GM12878 (cell line): ENCODE measurements at regions not wholly inside any gene's neighbourhood (a gene's known extent, or its start where the extent isn't known, plus 50 kb on each side); places are given as distances from the start of the nearest gene placed in this dataset.

Source experiments
- ATAC-seq: fragments of 200-7000 bp; cut with Tn5 transposase; 3 replicates; pipeline ENCODE4 v1.9.1; 2020; ENCODE audit warnings: mild to moderate bottlenecking, moderate library complexity
- BruUV-seq: library from RNA; stranded (reverse); fragments of 400-500 nt; replicated peaks from 2 replicates; lab custom pipeline; 2021; lab: Mats Ljungman, UMichigan
- CTCF ChIA-PET: fragments of 300-600 bp; sonication (Branson Sonifier 250); formaldehyde crosslinking; extraction: SDS; loops from one replicate; lab custom pipeline; 2021; ENCODE audit warnings: inconsistent platforms; lab: Yijun Ruan, JAX
- POLR2A ChIA-PET: fragments of 350-600 bp; formaldehyde crosslinking; extraction: SDS; loops from one replicate; lab custom pipeline; 2021; ENCODE audit warnings: inconsistent platforms; lab: Charles Lee
- RAD21 ChIA-PET: fragments of 300-600 bp; sonication (Branson Sonifier 250); formaldehyde crosslinking; loops from one replicate; lab custom pipeline; 2023; ENCODE audit warnings: antibody characterized with exemption; ENCODE audit not compliant: unreplicated experiment; lab: Charles Lee
- SMC1A ChIA-PET: fragments of 300-600 bp; sonication (Branson Sonifier 250); formaldehyde crosslinking; loops from one replicate; lab custom pipeline; 2023; ENCODE audit not compliant: unreplicated experiment, uncharacterized antibody; lab: Charles Lee
- DNase-seq: peaks from one replicate; pipeline ENCODE4 v3.0.0-alpha.2; 2011; ENCODE audit warnings: low read depth, low spot score
- FAIRE-seq: peaks from 3 replicates; lab custom pipeline; 2011; peaks lifted over from hg19 to GRCh38; lab: Jason Lieb, UNC
- H2AFZ ChIP-seq: 2 replicates; pipeline ENCODE4 v1.6.0; 2011; ENCODE audit warnings: low read depth, low read length, control low read depth; ENCODE audit not compliant: control insufficient read depth
- H3K27ac ChIP-seq: 2 replicates; pipeline ENCODE4 v1.5.1; 2011; ENCODE audit warnings: control low read depth; ENCODE audit not compliant: control insufficient read depth, insufficient read depth
- H3K27me3 ChIP-seq, 2 experiments: replicated peaks in 1 of 2; 2 replicates each; pipeline versions ENCODE4 v1.6.0 to v1.6.1; 2011; ENCODE audit warnings: low read length in 1 of 2; ENCODE audit not compliant: control insufficient read depth in 2 of 2, insufficient read depth in 2 of 2
- H3K36me3 ChIP-seq, 2 experiments: 2 replicates each; pipeline ENCODE4 v1.5.1; 2011; ENCODE audit warnings: low read length in 1 of 2; ENCODE audit not compliant: control insufficient read depth in 2 of 2, insufficient read depth in 2 of 2
- H3K4me1 ChIP-seq: 2 replicates; pipeline ENCODE4 v1.6.1; 2011; ENCODE audit warnings: mild to moderate bottlenecking, low read length, moderate library complexity, mixed read lengths; ENCODE audit not compliant: control insufficient read depth, insufficient read depth
- H3K4me2 ChIP-seq: 2 replicates; pipeline ENCODE4 v1.6.0; 2011; ENCODE audit warnings: control low read depth; ENCODE audit not compliant: control insufficient read depth, insufficient read depth
- H3K4me3 ChIP-seq: fragments of 200-600 bp; sonication (generic); 2 replicates; pipeline ENCODE4 v1.5.1; 2016
- H3K79me2 ChIP-seq: 2 replicates; pipeline ENCODE4 v1.6.0; 2011; ENCODE audit warnings: low read length; ENCODE audit not compliant: control insufficient read depth, insufficient read depth
- H3K9ac ChIP-seq: 2 replicates; pipeline ENCODE4 v1.8.0; 2011; ENCODE audit warnings: low read length, control low read depth, mixed read lengths; ENCODE audit not compliant: control insufficient read depth, insufficient read depth
- H3K9me3 ChIP-seq: replicated peaks from 3 replicates; pipeline ENCODE4 v1.5.1; 2011; ENCODE audit warnings: mild to moderate bottlenecking, low read length; ENCODE audit not compliant: control insufficient read depth, insufficient read depth
- H4K20me1 ChIP-seq: 2 replicates; pipeline ENCODE4 v1.6.0; 2011; ENCODE audit not compliant: control insufficient read depth, insufficient read depth
- ASH2L ChIP-seq: fragments of 300-600, 200-600 bp; sonication (generic); IDR thresholded peaks from 2 replicates; pipeline ENCODE4 v1.6.1; 2017; ENCODE audit warnings: low read depth, mild to moderate bottlenecking, borderline replicate concordance
- BCLAF1 ChIP-seq: fragments of 450-650 bp; IDR thresholded peaks from 2 replicates; pipeline ENCODE4 v1.6.1; 2017; ENCODE audit warnings: antibody characterized with exemption, mild to moderate bottlenecking, moderate library complexity
- BMI1 ChIP-seq: fragments of 450-650 bp; IDR thresholded peaks from 2 replicates; pipeline ENCODE4 v1.6.1; 2016; ENCODE audit warnings: mild to moderate bottlenecking, moderate library complexity, borderline replicate concordance
- HDAC6 ChIP-seq: fragments of 200-600 bp; sonication (generic); IDR thresholded peaks from one replicate; pipeline ENCODE4 v1.8.0; 2017; ENCODE audit warnings: antibody characterized with exemption; ENCODE audit not compliant: unreplicated experiment
- HDGF ChIP-seq: fragments of 450-650 bp; IDR thresholded peaks from 2 replicates; pipeline ENCODE4 v1.6.1; 2016; ENCODE audit warnings: antibody characterized with exemption
- IRF4 ChIP-seq: IDR thresholded peaks from 2 replicates; pipeline ENCODE4 v1.6.1; 2011; ENCODE audit warnings: low read depth, low read length
- JUND ChIP-seq: IDR thresholded peaks from 2 replicates; pipeline ENCODE4 v1.6.1; 2012; ENCODE audit warnings: low read depth, mild to moderate bottlenecking, low read length, improper control_type of control experiment, moderate library complexity
- NBN ChIP-seq: fragments of 450-650 bp; IDR thresholded peaks from 2 replicates; pipeline ENCODE4 v1.6.1; 2016
- PML ChIP-seq: IDR thresholded peaks from 2 replicates; pipeline ENCODE4 v1.6.1; 2012; ENCODE audit warnings: low read length, inconsistent platforms
- RUNX3 ChIP-seq: IDR thresholded peaks from 2 replicates; pipeline ENCODE4 v1.6.1; 2012; ENCODE audit warnings: low read length, inconsistent platforms
- USF2 ChIP-seq: IDR thresholded peaks from 2 replicates; pipeline ENCODE4 v1.6.1; 2011; ENCODE audit warnings: low read depth, low read length, improper control_type of control experiment, borderline replicate concordance
- WRNIP1 ChIP-seq: IDR thresholded peaks from 2 replicates; pipeline ENCODE4 v1.6.1; 2011; ENCODE audit warnings: low read depth, low read length, improper control_type of control experiment, borderline replicate concordance
- ZNF592 ChIP-seq: fragments of 450-650 bp; IDR thresholded peaks from 2 replicates; pipeline ENCODE4 v1.6.1; 2017; ENCODE audit warnings: mild to moderate bottlenecking, moderate library complexity
- ZNF622 ChIP-seq: fragments of 450-650 bp; IDR thresholded peaks from 2 replicates; pipeline ENCODE4 v1.6.1; 2017; ENCODE audit warnings: mild to moderate bottlenecking, inconsistent platforms
- ZZZ3 ChIP-seq: IDR thresholded peaks from 2 replicates; pipeline ENCODE4 v1.6.1; 2011; ENCODE audit warnings: low read depth; ENCODE audit not compliant: control insufficient read depth, insufficient read length
- WGBS: methylation state at CpG from one replicate; pipeline ENCODE4 v1.1.6; 2016; ENCODE audit warnings: low lambda C conversion rate; ENCODE audit not compliant: insufficient replicate concordance, insufficient coverage; ENCODE audit errors: missing lambda C conversion rate; 5-methylcytosine and 5-hydroxymethylcytosine counted together
- in situ Hi-C: fragments of 300-500 bp; cut with MboI; formaldehyde crosslinking; loops from 9 replicates; pipeline ENCODE4 v1.14.3; 2018; ENCODE audit warnings: mixed read lengths
- intact Hi-C: fragments of 100-400 bp; cut with micrococcal nuclease; formaldehyde crosslinking; loops from one replicate; pipeline ENCODE4 v1.14.2; 2022; ENCODE audit not compliant: unreplicated experiment
- TF ChIP-seq, protein P1 (sequence below): fragments of 450-650 bp; IDR thresholded peaks from 2 replicates; pipeline ENCODE4 v1.6.1; 2018; ENCODE audit warnings: borderline replicate concordance, mild to moderate bottlenecking; ENCODE audit not compliant: partially characterized antibody

GRCh38 chr3:117129516-117129915, 419.9 kb downstream of the TUSC7 start:
- in situ Hi-C loops = no loop called here
- no peaks in the 10 kb centered on the region for H4K20me1 ChIP-seq
- no peak for DNase-seq
- H2AFZ ChIP-seq = no peak overlapping the region
- FAIRE-seq = no peak
- no TSS peak for BruUV-seq
- ChIA-PET SMC1A (interaction anchor here (1.5 kb wide), 1 partner anchor 33 kb away, joined by 3 read pairs; no protein-coding TSS in a partner anchor), RAD21 (no interaction called here), POLR2A (no interaction called here), CTCF (interaction anchor here (1.4 kb wide), 1 partner anchor 359 kb away, joined by 5 read pairs; no protein-coding TSS in a partner anchor)
- no peak for ATAC-seq
- no peak overlapping the region for H3K9ac ChIP-seq
- intact Hi-C loops = no loop called here
- no peaks in the 10 kb centered on the region for H3K27me3 ChIP-seq
- no peaks in the 10 kb centered on the region for H3K4me1 ChIP-seq
- no peaks in the 10 kb centered on the region for H3K79me2 ChIP-seq
- H3K9me3 ChIP-seq = no peaks in the 10 kb centered on the region
- H3K4me3 ChIP-seq = no peak overlapping the region
- H3K27ac ChIP-seq = no peak overlapping the region
- H3K36me3 ChIP-seq = no peaks in the 10 kb centered on the region
- 27% methylated on average over 5 of the region's 5 CpGs for WGBS
- no peak overlapping the region for H3K4me2 ChIP-seq
- no peak for TF ChIP-seq ZZZ3
- TF ChIP-seq, protein P1, sequence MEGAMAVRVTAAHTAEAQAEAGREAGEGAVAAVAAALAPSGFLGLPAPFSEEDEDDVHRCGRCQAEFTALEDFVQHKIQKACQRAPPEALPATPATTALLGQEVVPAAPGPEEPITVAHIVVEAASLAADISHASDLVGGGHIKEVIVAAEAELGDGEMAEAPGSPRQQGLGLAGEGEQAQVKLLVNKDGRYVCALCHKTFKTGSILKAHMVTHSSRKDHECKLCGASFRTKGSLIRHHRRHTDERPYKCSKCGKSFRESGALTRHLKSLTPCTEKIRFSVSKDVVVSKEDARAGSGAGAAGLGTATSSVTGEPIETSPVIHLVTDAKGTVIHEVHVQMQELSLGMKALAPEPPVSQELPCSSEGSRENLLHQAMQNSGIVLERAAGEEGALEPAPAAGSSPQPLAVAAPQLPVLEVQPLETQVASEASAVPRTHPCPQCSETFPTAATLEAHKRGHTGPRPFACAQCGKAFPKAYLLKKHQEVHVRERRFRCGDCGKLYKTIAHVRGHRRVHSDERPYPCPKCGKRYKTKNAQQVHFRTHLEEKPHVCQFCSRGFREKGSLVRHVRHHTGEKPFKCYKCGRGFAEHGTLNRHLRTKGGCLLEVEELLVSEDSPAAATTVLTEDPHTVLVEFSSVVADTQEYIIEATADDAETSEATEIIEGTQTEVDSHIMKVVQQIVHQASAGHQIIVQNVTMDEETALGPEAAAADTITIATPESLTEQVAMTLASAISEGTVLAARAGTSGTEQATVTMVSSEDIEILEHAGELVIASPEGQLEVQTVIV = no peak
- TF ChIP-seq PML = no peak
- no peak for TF ChIP-seq USF2
- TF ChIP-seq WRNIP1 = no peak
- TF ChIP-seq BCLAF1 = no peak
- no peak for TF ChIP-seq HDAC6
- TF ChIP-seq ASH2L = no peak
- no peak for TF ChIP-seq ZNF592
- no peak for TF ChIP-seq ZNF622
- no peak for TF ChIP-seq BMI1
- TF ChIP-seq IRF4 = no peak
- TF ChIP-seq HDGF = no peak
- TF ChIP-seq RUNX3 = no peak
- TF ChIP-seq NBN = no peak
- no peak for TF ChIP-seq JUND
